Fibroblast of gingiva (primary cell): ENCODE measurements at regions not wholly inside any gene's neighbourhood (a gene's known extent, or its start where the extent isn't known, plus 50 kb on each side); places are given as distances from the start of the nearest gene placed in this dataset.

Source experiments
- DNase-seq: peaks from one replicate; pipeline ENCODE4 v3.0.0-alpha.2; 2011; ENCODE audit warnings: low read depth

DNA sequence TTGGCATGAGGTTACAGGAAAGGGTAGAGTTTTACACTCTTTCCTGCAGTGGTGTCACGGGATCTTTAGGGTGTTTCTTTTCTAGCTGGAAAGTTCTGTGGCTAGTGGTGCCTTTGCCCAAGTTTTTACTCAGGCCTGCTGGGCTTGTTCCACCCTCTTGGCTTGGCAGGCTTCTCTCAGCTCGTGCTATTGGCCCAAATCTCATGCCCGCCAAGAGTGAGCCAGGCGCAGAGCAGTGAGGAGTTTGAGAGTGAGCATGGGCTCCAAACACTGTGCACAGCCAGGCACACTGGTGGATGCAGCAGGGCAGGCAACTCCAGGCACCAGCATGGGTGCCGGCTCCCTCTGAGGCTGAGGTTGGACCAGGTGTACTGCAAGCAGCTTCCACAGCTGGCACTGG, 206.5 kb downstream of the SAMD5 start:
- DNase-seq, result peak; percentile 14

DNA sequence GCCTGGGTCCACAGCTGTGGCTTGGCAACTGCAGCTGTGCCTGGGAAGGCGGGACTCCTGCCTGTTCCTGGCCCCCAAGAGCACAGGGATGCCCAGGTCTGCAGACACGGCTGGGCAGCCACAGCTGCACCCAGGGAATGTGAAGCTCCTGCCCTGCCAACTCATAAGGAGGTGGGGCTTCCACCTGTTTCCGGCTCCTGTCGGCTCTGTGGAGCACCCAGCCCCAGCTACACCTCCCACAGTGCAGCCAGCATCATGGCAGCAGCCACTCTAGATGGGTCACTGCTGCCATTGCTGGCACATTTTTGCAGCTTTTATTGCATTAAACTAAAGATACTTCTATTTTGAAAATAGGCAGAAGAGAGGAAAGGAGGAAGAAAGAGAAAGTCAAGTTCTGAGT, 207.9 kb downstream of the SAMD5 start:
- DNase-seq, result no peak

- DNase-seq, result no peak
Measured at GRCh38 chr6:147717991-147718390, 209.5 kb downstream of the SAMD5 start.

DNA sequence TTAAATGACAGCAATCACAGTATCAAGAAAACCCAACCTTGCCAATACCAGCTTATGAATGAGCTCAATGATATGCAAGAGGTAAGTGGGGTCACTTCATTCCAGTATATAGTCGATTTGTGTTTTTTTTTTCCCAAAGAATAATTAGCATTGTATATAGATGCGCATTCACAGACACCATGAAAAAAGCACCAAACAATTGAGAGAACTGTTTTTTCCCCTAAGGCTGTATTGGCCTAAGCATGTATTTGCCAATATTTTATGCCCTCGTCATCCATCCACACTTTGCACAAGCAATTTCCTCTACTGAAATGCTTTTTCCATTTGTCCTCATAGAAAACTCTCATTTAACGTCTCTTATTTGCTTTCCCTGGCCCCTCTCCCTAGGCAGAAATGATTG, 213.7 kb downstream of the SAMD5 start:
- no peak for DNase-seq

GRCh38 chr6:147724454-147724853, 216.0 kb downstream of the SAMD5 start:
- DNase-seq, result no peak

DNA sequence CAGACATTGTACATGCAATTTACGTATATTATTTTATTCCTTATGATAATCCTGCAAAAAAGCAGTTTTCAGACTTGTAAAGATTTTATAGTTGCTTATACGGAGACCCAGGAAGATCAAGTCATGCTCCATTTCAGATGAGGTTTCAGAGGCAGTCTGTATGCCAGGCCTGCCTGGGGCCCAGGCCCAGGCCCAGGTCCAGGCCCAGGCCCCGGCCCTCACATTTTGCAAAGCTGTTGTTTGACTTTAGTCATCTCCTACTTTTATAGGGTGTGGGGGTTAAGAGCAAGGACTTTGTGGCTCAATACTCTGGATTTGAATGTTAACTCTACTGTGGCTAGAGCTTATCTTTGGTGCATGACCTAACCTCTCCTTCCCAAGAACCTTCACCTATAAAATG, 217.9 kb downstream of the SAMD5 start:
- no peak for DNase-seq

GRCh38 chr6:147728903-147729302, 220.4 kb downstream of the SAMD5 start:
- DNase-seq, result no peak

GRCh38 chr6:147733686-147734085, 225.2 kb downstream of the SAMD5 start:
- no peak for DNase-seq

- DNase-seq, result no peak
Measured at GRCh38 chr6:147734151-147734550, 225.7 kb downstream of the SAMD5 start.

GRCh38 chr6:147735924-147736323, 227.4 kb downstream of the SAMD5 start:
- no peak for DNase-seq

- DNase-seq, result no peak
Measured at GRCh38 chr6:147737115-147737514, 228.6 kb downstream of the SAMD5 start.

- no peak for DNase-seq
Measured at GRCh38 chr6:147738099-147738498, 229.6 kb downstream of the SAMD5 start.

GRCh38 chr6:147738516-147739162, 230.1 kb downstream of the SAMD5 start:
- peak; percentile 7 for DNase-seq

- DNase-seq, result no peak
Measured at GRCh38 chr6:147740326-147740725, 231.8 kb downstream of the SAMD5 start.

DNA sequence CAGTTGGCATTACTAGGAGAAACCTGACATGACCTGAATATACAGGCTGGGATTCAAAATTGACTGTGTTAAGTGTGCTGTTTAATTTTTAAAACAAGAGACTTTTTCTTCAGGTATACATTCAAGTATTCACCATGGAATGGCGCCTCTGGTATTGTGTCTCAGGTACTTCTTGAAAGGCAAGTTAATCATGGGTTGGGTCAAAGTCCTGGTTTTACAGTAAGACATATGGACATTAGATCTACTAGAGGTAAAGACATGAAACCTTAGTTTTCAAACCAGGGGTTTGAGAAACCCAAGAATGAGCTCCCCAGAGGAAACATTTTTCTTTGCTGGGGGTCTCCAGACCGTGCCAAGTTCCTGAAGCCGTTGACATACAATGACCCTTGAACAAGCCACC, 232.4 kb downstream of the SAMD5 start:
- no peak for DNase-seq

DNA sequence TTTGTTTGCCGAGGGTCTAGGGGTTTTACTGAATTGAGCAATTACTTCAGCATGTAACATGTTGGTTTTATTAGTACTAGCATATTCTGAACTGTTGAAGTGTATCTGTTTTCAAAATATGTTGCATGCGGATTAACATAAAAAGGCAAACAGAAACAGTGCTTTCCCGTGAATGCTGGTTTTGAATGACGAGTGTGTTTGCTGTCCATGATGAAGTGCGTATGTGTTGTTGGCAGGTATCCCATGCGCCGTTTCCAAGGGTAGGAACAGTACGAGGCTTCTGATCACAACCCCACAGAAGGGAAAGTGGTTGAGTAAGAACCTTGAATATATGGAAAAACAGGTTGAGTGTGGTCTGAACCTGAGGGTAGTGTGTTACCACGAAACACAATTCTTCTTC, 232.9 kb downstream of the SAMD5 start:
- peak; percentile 81 for DNase-seq

DNA sequence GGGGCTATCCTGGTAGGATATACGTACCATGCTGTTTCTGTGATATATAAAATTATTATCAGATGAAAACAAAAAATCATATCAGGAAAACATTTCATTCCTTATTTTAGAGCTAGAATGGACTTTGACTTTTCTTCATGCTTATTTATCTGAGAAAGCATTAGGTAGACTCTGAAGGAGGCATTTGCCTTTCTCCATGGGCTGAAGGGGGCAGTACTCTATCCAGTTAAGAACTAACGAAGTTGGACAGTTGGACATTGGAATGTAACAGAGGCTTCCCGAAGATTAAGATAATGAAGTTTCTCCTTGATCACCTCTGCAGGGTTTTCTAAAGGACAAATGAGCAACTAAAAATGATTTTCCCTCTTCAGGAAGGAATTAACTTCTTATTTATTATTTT, 233.9 kb downstream of the SAMD5 start:
- no peak for DNase-seq

GRCh38 chr6:147744012-147744411, 235.5 kb downstream of the SAMD5 start:
- no peak for DNase-seq

- DNase-seq, result no peak
Measured at GRCh38 chr6:147749331-147749730, 240.8 kb downstream of the SAMD5 start.

- no peak for DNase-seq
Measured at GRCh38 chr6:147750413-147750812, 241.9 kb downstream of the SAMD5 start.

DNA sequence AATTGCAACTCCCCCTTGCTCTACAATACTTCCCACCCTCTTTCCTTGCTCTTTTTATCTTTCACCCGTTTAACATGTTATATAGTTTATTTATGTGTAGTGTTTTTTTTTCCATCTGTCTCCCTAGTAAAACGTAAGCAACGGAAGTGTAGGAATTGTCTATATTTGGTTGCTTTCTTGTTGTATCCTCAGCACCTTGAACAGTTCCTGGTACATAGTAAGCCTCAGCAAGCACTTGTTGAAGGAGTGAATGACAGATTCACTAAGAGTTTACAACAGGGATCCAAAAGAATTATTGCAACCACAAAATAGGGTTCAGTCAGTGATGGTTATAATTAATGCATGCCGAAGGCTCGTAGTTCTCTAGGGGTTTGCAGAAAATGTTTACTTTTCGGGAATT, 242.7 kb downstream of the SAMD5 start:
- DNase-seq, result no peak

- peak; percentile 34 for DNase-seq
Measured at GRCh38 chr6:147752689-147753403, 244.4 kb downstream of the SAMD5 start.

DNA sequence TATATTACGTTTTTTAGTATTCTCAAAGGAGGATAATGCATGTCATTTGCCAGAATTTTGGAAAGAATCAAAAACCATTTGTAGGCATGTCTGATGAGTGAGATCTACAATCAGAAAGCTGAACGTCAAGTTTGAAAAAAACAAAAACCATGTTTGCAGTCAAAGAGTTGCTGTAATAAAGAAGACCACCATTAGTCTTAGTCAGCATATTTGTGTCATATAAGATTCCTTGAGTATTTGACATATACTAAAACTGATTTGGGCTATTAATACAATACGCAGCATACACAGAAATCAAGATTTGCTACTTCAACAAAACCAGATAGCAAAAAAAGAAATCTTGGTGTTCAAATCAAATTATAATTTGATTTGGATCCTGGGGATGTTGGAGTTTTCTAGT, 247.5 kb downstream of the SAMD5 start:
- DNase-seq, result no peak

DNA sequence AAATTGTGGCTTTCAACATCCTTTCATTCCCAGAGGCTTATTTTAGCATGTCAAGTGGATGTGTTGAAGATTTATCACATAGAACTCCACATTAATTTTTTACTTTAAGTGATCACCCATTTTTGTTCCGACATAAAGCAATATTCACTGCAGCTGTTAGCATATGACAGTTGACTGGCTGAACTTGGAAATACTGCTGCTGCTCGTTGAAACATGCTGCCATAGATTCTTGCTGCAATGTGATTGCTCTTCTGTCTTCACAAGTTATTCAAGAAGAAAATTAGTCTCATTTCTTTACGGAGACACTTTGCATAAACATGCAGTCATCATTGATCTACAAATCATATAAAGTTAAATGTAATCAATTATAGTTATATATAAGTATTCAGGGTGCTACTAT, 248.4 kb downstream of the SAMD5 start:
- no peak for DNase-seq
